GM19193 (cell line): ENCODE measurements at regions not wholly inside any gene's neighbourhood (a gene's known extent, or its start where the extent isn't known, plus 50 kb on each side); places are given as distances from the start of the nearest gene placed in this dataset.

ENCODE experiments used
- POLR2A ChIP-seq: IDR thresholded peaks from 4 replicates; pipeline ENCODE4 v1.6.1; 2011; ENCODE audit not compliant: insufficient read depth, insufficient read length; ENCODE audit errors: extremely low read depth

GRCh38 chr2:129641371-129641770, 338.1 kb upstream of the RAB6C start:
- no peak for TF ChIP-seq POLR2A

- no peak for TF ChIP-seq POLR2A
Observed at GRCh38 chr2:129642526-129643043, 336.9 kb upstream of the RAB6C start.

GRCh38 chr2:129645335-129645734, 334.1 kb upstream of the RAB6C start:
- no peak for TF ChIP-seq POLR2A

GRCh38 chr2:129646107-129646506, 333.4 kb upstream of the RAB6C start:
- no peak for TF ChIP-seq POLR2A

DNA sequence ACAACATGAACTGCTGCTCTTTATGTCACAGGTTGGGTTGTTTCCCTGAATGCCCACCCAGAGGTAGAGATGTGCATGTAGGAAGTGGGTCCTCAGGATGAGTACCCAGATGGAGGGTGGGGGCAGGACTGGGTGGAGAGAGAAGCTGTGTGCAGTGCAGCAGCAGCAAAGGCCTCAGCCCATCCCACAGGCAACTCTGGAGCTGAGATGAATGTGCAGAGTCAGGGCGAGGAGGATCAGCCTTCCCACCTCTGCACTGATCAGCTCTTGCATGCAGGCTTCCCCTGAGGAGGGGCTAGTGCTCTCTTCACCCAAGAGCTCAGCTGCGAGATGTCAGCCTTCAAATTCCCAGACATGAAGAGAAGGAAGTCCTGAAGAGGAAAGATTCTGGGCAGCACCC, 326.2 kb upstream of the RAB6C start:
- TF ChIP-seq POLR2A: no peak

DNA sequence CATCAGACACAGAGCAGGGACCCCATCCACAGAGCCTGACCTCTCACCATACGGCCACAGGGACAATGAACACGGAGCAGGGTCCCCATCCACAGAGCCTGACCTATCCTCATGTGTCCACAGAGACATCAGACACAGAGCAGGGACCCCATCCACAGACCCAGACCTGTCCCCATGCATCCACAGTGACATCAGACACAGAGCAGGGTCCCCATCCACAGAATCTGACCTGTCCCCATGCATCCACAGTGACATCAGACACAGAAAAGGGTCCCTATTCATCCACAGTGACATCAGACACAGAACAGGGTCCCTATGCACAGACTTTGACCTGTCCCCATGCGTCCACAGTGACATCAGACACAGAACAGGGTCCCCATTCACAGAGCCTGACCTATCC, 325.1 kb upstream of the RAB6C start:
- TF ChIP-seq POLR2A: no peak

- TF ChIP-seq POLR2A: no peak
Observed at GRCh38 chr2:129656081-129656598, 323.3 kb upstream of the RAB6C start.

DNA sequence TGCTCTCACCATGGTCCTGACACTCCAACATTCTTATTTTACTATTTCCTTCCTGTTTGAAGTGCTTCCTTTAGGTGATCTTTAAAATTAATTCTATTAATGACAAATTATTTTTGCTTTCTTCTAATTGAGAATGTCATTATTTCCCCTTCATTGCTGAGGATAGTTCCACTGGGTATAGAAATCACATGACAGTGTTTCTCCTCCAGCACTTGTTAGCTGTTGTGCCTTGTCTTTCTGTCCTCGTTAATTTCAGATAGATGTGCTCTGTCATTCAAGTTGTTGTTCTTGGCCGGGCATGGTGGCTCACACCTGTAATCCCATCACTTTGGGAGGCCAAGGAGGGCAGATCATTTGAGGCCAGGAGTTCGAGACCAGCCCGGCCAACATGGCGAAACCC, 321.0 kb upstream of the RAB6C start:
- no peak for TF ChIP-seq POLR2A

DNA sequence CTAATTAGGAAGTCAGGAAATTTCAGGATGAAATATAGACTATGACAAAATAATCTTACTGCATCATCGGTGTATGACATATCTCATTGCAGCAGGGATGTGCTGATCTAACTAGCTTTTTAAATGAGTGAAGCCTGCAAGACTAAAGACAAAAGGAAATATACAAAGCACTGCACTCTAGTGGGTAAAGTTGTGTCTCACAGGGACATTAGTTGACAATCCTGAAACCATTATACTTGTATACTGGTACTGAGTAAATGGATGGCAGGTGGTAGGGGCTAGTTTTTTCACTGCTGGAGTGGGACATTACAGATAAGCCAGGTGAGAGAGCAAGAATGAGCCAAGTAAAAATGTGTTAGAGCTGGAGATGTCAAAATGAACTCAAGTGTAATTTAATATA, 317.5 kb upstream of the RAB6C start:
- TF ChIP-seq POLR2A: no peak

- no peak for TF ChIP-seq POLR2A
Observed at GRCh38 chr2:129667577-129667976, 311.9 kb upstream of the RAB6C start.

DNA sequence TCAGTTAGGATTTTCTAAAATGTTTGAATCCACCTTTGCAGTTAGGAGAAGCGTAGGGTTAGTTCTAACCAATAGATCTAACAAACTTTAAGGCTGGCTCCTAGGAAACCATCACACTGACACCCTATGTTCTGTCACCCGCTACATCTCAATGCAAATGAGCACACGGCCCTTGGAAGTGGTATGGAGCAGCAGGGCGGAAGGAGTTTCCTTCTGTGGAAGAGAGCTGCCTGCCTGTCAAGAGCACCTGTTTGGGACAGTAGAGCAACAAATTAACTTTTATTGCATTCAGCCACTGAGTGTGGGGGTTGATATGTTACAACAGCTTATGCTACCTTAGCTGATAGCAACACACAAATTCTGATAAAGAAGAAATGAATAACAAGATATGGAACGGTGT, 306.9 kb upstream of the RAB6C start:
- no peak for TF ChIP-seq POLR2A

DNA sequence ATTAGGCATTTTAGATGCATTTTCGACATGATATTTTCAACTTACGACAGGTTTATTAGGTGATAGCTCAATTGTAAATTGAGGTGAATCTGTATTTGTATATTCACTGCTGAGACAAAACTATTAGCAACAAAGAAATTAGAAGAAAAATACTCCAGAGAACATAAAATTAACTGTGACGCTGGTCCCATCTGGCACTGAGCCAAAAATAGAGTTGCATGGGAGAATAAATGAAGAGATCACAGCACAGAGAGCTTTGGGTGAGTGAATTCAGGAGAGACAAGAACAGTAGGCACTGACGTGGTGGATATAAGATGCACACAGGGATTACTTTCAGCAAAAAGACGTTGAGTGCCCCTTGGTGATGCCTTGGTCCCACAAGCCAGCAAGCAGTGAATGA, 306.2 kb upstream of the RAB6C start:
- TF ChIP-seq POLR2A: no peak

DNA sequence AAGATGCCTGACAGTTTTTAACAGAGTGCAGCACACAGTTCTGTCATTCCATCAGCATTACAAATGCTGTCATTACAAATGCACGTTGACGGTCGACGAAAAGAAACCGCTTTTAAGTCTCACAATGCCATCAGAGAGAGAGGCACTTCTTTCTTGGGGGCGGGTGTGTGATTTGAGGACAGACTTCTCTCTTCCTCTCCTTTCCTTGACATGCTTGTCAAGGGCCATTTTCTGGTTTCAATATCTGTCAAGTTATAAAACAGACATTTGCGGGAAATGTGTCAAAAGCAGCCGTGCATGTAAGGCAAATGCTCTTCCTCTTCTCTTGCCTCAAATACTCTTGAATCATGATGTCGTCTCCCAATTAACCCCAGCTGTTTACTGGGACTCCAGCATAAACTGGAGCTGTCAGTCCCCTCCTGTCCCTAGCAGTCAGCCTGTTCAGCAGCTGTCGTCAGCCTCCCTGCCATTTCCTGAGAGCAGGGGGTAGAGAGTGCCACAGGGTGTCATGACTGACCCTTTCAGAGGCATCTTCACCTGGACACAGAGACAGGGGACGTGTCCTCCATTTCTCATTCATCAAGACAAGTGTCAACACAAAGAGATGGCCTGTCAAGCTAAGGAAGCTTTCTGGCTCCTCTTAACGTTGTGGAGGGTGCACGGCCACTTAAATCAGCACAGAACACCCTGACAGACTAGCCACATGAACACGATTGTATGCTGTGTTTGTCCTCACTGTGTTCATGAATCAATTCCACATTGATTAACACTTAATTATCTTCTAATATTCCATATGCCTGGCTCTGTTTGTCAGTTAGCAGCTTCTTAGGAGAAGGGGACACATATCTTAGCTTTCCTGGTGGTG, 305.4 kb upstream of the RAB6C start:
- no peak for TF ChIP-seq POLR2A

DNA sequence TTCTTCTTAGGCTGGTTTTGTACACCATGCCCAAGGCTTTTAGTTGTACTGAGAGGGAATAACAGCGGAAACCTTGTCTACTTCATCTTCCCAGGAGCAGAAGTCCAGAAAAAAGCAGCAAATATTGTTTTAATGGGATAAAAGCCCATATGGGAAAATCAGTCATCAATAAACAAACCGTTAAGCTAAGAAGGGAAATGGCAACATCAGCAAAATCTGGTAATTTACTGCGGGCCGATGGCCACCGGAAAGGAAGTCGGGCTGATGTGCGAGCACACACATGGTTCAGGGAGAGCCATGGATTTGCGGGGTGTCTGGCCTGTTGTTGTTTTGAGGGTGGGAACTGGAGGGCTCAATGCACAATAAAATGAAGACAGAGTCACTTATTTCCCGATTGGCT, 300.7 kb upstream of the RAB6C start:
- TF ChIP-seq POLR2A: no peak

GRCh38 chr2:129681788-129682187, 297.7 kb upstream of the RAB6C start:
- TF ChIP-seq POLR2A: no peak

DNA sequence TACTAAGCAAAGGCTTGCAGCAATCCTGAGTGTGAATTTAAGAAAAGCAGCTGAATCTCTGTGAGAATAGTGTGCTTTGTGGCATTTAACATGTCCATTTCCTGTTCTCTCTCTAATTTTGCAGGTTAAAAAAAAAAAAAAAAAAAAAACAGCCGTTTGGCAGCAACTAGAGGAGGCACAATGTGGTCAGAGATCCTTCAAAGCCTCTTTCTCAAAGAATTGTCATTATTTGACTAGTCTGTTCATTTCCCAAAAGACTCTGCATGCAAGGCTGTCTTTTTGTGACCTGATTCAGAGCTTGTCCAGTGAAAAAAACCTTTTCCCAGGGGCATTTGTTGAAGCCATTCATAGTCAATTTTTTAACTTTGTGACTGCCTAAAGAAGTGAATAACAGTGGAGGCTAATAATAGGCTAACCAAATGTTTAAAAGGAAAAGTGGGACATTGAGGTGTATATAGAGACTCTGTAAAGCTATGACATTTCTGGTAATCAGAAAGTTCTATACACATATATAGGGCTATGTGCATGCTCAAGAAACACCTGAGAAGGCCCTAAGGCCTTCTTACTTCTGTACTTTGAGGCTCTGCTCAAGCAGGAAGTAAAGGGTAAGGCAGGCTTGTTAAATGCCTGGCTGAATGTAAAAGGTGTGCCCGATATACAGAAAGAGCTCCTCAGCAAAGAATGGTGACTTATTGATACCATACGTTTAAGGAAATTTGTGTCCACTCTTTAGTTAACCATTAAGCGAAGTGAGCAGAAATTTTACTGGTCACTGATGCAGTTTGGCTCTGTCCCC, 289.6 kb upstream of the RAB6C start:
- TF ChIP-seq POLR2A: no peak

DNA sequence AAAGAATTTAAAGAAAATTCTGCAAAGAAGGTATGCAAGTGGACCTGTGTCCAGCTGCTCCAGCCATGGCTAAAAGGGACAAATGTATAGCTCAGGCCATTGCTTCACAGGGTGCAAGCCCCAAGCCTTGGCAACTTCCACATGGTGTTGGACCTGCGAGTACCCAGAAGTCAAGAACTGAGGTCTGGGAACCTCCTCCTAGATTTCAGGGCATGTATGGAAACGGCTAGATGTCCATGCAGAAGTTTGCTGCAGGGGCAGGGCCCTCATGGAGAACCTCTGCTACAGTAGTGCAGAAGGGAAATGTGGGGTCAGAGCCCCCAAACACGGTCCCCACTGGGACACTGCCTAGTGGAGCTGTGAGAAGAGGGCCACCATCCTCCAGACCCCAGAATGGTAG, 284.0 kb upstream of the RAB6C start:
- TF ChIP-seq POLR2A: no peak

GRCh38 chr2:129698593-129698992, 280.9 kb upstream of the RAB6C start:
- TF ChIP-seq POLR2A: no peak
